ENCODE measurements at regions not wholly inside any gene's neighbourhood (a gene's known extent, or its start where the extent isn't known, plus 50 kb on each side); places are given as distances from the start of the nearest gene placed in this dataset.

DNA sequence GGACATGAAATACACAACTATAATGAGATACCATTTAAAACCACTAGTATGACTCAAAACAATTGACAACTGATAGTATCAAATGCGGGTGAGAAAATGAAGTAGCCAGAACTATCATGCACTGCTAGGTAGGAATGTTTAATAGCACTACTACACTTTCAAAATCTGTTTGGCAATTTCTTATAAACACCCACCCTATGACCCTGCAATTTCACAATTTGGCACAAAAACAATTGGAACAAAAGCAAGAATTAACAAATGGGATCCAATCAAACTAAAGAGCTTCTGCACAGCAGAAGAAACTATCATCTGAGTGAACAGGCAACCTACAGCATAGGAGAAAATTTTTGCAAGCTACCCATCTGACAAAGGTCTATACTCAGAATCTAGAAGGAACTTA, 431.2 kb upstream of the GYPC start:
- H3K36me3 ChIP-seq (ENCODE audit: control insufficient read depth in 2 of 2, insufficient read depth in 2 of 2, low read length in 1 of 2) = no peaks in the 10 kb centered on the region
- no peaks in the 10 kb centered on the region for H3K79me2 ChIP-seq (ENCODE audit: control insufficient read depth, insufficient read depth, low read length)
- RAD21 ChIA-PET (ENCODE audit: unreplicated experiment) = no interaction called here
- H3K4me1 ChIP-seq (ENCODE audit: control insufficient read depth, insufficient read depth, low read length) = no peaks in the 10 kb centered on the region
- SMC1A ChIA-PET (ENCODE audit: uncharacterized antibody, unreplicated experiment) = no interaction called here
- intact Hi-C loops (cut with micrococcal nuclease; ENCODE audit: unreplicated experiment) (no loop called here), in situ Hi-C loops (cut with MboI) (no loop called here)
- BruUV-seq (replicated peaks) = no TSS peak
- DNase-seq (ENCODE audit: low read depth, low spot score) (no peak), FAIRE-seq (no peak), ATAC-seq (no peak)
- no peak overlapping the region for H2AFZ ChIP-seq (ENCODE audit: control insufficient read depth, low read depth, low read length)
- H3K9me3 ChIP-seq (replicated peaks; ENCODE audit: control insufficient read depth, insufficient read depth, low read length) = no peaks in the 10 kb centered on the region
- POLR2A ChIA-PET = no interaction called here
- H3K4me2 ChIP-seq (ENCODE audit: control insufficient read depth, insufficient read depth) = no peak overlapping the region
- no peaks in the 10 kb centered on the region for H3K27me3 ChIP-seq (replicated peaks in 1 of 2; ENCODE audit: control insufficient read depth in 2 of 2, insufficient read depth in 2 of 2, low read length in 1 of 2)
- no peak overlapping the region for H3K9ac ChIP-seq (ENCODE audit: control insufficient read depth, insufficient read depth, low read length)
- TF ChIP-seq NR2C2 (IDR thresholded peaks at IDR 0.05; ENCODE audit: borderline replicate concordance, control insufficient read depth, insufficient read length, low read depth) (no peak), EP300 (IDR thresholded peaks at IDR 0.05; ENCODE audit: borderline replicate concordance in 1 of 2, control insufficient read depth in 1 of 2, low read depth in 2 of 2, low read length in 2 of 2) (no peak), SUPT20H (IDR thresholded peaks at IDR 0.05; ENCODE audit: borderline replicate concordance, control insufficient read depth, low read depth, low read length) (no peak), CHD1 (IDR thresholded peaks at IDR 0.05; ENCODE audit: low read depth, low read length) (no peak), MTA2 (IDR thresholded peaks at IDR 0.05; ENCODE audit: low read depth) (no peak), BMI1 (IDR thresholded peaks at IDR 0.05; ENCODE audit: borderline replicate concordance) (no peak), BACH1 (IDR thresholded peaks at IDR 0.05; ENCODE audit: borderline replicate concordance) (no peak)
- TF ChIP-seq, protein P1, sequence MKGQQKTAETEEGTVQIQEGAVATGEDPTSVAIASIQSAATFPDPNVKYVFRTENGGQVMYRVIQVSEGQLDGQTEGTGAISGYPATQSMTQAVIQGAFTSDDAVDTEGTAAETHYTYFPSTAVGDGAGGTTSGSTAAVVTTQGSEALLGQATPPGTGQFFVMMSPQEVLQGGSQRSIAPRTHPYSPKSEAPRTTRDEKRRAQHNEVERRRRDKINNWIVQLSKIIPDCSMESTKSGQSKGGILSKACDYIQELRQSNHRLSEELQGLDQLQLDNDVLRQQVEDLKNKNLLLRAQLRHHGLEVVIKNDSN (IDR thresholded peaks at IDR 0.05; ENCODE audit: borderline replicate concordance, extremely low read length, insufficient read depth, low read depth, low read length) = no peak
- WGBS (ENCODE audit: insufficient coverage, insufficient replicate concordance, low lambda C conversion rate, missing lambda C conversion rate) = 100% methylated on average over 1 of the region's 1 CpG
- CTCF ChIA-PET = no interaction called here
- no peaks in the 10 kb centered on the region for H4K20me1 ChIP-seq (ENCODE audit: control insufficient read depth, insufficient read depth)
- no peak overlapping the region for H3K27ac ChIP-seq (ENCODE audit: control insufficient read depth, insufficient read depth)
- no peak overlapping the region for H3K4me3 ChIP-seq

Data from GM12878 (cell line).